Activated CD4-positive, alpha-beta T cell treated with anti-CD3 and anti-CD28 coated beads, Interleukin-2, amount 10 ng/mL, durations not matched to agents 24 days and 14 days (primary cell): ENCODE measurements at regions not wholly inside any gene's neighbourhood (a gene's known extent, or its start where the extent isn't known, plus 50 kb on each side); places are given as distances from the start of the nearest gene placed in this dataset.
"Not testable (repeated sequence)": the region's sequence is repeated elsewhere in the genome, so short reads cannot be mapped to it uniquely, and the experiment has no call there.

Experiments used
- DNase-seq: peaks from one replicate; pipeline ENCODE4 v3.0.0; 2022
- H3K27ac Mint-ChIP-seq: one replicate; pipeline ENCODE4 v1.8.0; 2022; ENCODE audit warnings: mild to moderate bottlenecking, mixed read lengths
- H3K27me3 Mint-ChIP-seq: one replicate; pipeline ENCODE4 v1.8.0; 2022; ENCODE audit warnings: mixed read lengths
- H3K36me3 Mint-ChIP-seq: one replicate; pipeline ENCODE4 v1.8.0; 2022; ENCODE audit warnings: low read depth, mild to moderate bottlenecking, mixed read lengths
- H3K4me1 Mint-ChIP-seq: one replicate; pipeline ENCODE4 v1.8.0; 2021; ENCODE audit warnings: mixed read lengths
- H3K4me3 Mint-ChIP-seq: one replicate; pipeline ENCODE4 v1.8.0; 2022; ENCODE audit warnings: mild to moderate bottlenecking, moderate library complexity, mixed read lengths
- H3K9me3 Mint-ChIP-seq: one replicate; pipeline ENCODE4 v1.8.0; 2021; ENCODE audit warnings: mixed read lengths
- intact Hi-C: fragments of 100-400 bp; cut with micrococcal nuclease; formaldehyde crosslinking; loops from one replicate; pipeline ENCODE4 v1.15.1; 2023

DNA sequence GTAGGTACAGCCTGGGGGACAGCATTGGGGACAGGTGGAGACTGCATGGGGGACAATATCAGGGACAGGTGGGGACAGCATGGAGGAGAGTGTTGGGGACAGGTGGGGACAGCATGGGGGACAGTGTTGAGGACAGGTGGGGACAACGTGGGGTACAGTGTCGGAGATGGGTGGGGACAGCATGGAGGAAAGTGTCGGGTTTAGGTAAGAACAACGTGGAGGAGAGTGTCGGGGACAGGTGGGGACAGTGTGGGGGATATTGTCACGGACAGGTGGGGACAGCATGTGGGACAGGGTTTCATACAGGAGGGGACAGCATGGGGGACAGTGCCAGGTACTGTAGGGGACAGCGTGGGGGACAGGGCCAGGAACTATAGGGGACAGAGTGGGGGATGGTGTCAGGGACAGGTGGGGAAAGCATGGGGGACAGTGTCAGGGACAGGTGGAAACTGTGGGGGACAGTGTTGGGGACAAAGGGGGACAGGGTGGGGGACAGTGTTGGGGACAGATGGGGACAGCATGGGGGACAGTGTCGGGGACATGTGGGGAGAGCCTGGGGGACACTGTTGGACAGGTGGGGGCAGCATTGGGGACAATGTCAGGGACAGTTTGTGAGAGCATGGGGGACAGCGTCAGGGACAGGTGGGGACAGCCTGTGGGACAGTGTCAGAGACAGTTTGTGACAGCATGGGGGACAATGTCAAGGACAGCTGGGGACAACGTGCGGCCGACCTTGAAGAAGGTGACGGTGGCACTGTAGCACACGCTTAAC, 213.1 kb downstream of the TMEM121 start:
- H3K27ac Mint-ChIP-seq, result no peak overlapping the region
- intact Hi-C loops, result no loop called here
- no peaks in the 10 kb centered on the region for H3K27me3 Mint-ChIP-seq
- no peak for DNase-seq
- H3K36me3 Mint-ChIP-seq, result no peaks in the 10 kb centered on the region
- no peaks in the 10 kb centered on the region for H3K9me3 Mint-ChIP-seq
- H3K4me3 Mint-ChIP-seq, result no peak overlapping the region
- no peaks in the 10 kb centered on the region for H3K4me1 Mint-ChIP-seq

DNA sequence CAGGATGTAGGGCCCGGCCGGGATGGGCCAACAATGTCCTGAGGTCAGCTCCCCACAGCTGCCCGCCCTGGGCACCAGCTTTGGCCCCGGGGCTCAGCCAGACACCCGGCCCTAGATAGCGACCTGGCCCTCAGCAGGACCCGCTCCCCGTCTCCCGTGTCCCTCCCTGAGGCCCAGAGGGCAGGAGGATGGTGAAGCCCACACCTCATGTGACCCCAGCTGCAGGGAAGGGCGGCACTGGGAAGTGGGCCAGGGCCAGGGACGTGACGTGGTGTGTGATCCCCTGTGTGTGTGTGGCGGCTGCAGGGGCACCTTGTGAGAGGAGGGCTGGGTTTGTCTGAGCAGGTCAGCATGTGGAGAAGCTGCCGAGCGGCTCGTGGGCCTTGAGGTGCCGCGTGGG, 213.9 kb downstream of the TMEM121 start:
- intact Hi-C loops, H3K4me3 Mint-ChIP-seq, H3K36me3 Mint-ChIP-seq, H3K9me3 Mint-ChIP-seq, H3K4me1 Mint-ChIP-seq, H3K27ac Mint-ChIP-seq, DNase-seq, H3K27me3 Mint-ChIP-seq: not testable (repeated sequence)

DNA sequence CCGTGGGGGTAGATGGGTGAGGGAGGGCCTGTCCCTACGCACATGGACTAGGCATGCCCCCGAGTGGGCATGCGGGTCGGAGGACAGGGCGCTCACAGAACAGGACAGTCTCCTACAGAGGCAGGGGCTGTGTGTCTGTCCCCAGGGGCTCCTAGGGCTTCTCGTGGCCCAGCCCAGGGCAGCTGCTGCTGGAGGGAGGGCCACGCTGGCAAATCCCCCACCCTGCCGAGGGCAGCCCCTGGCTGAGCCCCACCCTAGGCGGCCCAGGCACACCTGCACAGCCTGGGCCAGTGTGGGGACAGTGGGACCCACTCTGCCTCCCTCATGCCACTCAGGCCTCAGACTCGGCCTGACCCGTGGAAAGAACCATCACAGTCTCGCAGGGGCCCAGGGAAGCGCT, 214.6 kb downstream of the TMEM121 start:
- H3K27me3 Mint-ChIP-seq, DNase-seq, H3K4me3 Mint-ChIP-seq, intact Hi-C loops, H3K27ac Mint-ChIP-seq, H3K9me3 Mint-ChIP-seq, H3K36me3 Mint-ChIP-seq, H3K4me1 Mint-ChIP-seq: not testable (repeated sequence)

DNA sequence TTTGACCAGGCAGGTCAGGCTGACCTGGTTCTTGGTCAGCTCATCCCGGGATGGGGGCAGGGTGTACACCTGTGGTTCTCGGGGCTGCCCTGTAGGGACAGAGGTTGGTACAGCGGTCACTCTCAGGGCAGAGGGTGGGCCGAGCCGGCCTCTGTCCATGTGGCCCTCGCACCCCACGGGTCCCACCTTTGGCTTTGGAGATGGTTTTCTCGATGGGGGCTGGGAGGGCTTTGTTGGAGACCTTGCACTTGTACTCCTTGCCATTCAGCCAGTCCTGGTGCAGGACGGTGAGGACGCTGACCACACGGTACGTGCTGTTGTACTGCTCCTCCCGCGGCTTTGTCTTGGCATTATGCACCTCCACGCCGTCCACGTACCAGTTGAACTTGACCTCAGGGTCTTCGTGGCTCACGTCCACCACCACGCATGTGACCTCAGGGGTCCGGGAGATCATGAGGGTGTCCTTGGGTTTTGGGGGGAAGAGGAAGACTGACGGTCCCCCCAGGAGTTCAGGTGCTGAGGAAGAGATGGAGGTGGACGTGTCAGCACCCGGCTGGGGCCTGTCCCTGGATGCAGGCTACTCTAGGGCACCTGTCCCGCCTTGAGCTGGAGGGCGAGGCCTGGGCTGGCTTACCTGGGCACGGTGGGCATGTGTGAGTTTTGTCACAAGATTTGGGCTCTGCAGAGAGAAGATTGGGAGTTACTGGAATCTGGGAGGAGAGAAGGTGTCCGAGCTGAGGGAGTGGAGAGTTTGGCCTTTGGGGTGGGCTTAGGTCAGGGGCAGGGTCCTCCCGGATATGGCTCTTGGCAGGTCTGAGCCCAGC, 215.5 kb downstream of the TMEM121 start:
- H3K4me1 Mint-ChIP-seq, DNase-seq, intact Hi-C loops, H3K36me3 Mint-ChIP-seq, H3K27ac Mint-ChIP-seq, H3K27me3 Mint-ChIP-seq, H3K4me3 Mint-ChIP-seq, H3K9me3 Mint-ChIP-seq: not testable (repeated sequence)

DNA sequence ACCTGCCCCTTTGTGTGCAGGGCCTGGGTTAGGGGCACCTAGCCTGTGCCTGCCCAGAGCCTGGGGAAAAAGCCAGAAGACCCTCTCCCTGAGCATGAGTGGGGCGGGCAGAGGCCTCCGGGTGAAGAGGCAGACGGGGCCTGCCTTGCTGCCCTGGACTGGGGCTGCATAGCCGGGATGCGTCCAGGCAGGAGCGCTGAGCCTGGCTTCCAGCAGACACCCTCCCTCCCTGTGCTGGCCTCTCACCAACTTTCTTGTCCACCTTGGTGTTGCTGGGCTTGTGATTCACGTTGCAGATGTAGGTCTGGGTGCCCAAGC, 216.1 kb downstream of the TMEM121 start:
- DNase-seq, result no peak
- Mint-ChIP-seq H3K27ac (no peak overlapping the region), H3K27me3 (no peaks in the 10 kb centered on the region), H3K4me3 (no peak overlapping the region), H3K36me3 (no peaks in the 10 kb centered on the region), H3K4me1 (no peaks in the 10 kb centered on the region), H3K9me3 (no peaks in the 10 kb centered on the region)
- intact Hi-C loops, result no loop called here

DNA sequence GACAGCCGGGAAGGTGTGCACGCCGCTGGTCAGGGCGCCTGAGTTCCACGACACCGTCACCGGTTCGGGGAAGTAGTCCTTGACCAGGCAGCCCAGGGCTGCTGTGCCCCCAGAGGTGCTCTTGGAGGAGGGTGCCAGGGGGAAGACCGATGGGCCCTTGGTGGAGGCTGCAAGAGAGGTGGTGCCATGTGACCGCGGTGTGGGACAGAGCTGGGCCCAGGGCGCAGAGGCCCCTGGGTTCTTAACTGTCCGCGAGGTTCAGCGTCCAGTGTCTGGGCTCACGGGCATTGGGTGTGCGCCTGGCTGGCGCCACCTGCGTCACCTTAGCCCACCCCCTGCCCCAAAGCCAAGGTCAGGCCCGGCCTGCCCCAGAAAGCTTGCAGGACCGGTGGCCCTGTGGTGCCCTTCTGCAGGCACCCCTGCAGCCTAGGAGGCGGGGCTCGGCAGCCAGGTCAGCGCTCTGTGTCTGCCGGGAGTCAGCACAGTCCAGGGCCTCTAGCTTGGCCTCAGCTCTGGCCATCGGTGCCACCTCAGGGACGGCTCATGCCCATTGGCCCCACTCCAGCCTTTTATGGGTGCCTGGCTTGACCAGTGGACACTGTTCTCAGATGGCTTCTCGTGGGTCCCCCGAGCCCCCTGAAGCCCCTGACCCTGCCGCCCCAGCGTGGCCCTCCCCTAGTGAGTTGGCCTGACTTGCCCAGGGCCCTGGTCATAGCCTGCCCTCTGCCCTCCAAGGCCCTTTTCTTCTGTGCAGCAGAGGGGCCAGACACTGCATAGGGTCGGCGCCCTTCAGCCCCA, 216.7 kb downstream of the TMEM121 start:
- H3K9me3 Mint-ChIP-seq, H3K4me3 Mint-ChIP-seq, H3K36me3 Mint-ChIP-seq, DNase-seq, H3K27me3 Mint-ChIP-seq, intact Hi-C loops, H3K4me1 Mint-ChIP-seq, H3K27ac Mint-ChIP-seq: not testable (repeated sequence)

DNA sequence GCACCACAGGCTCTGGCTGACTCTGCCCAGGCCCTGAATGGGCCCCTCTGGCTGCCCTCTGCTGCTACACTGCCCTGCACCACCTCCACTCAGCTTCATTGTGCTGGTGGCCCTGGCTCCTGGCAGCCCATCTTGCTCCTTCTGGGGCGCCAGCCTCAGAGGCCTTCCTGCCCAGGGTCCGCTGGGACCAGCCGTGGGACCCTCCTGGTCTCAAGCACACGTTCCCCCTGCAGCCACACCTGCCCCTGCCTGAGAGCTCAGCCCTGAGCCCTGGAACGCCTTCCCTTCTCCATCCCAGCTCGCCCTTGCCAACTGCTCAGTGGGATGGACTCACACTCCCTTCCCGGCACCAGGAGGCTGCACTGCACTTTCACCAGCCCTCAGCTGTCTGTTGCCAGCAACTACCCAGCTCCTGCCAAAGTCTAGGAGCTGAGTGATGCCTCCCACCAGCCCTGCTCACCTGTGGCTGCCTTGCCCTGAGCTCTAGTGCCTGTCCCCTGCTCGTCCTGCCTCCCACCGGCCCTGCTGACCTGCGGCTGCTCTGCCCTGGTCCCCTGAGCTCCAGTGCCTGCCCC, 217.9 kb downstream of the TMEM121 start:
- DNase-seq, intact Hi-C loops, H3K36me3 Mint-ChIP-seq, H3K27me3 Mint-ChIP-seq, H3K4me3 Mint-ChIP-seq, H3K27ac Mint-ChIP-seq, H3K4me1 Mint-ChIP-seq, H3K9me3 Mint-ChIP-seq: not testable (repeated sequence)

DNA sequence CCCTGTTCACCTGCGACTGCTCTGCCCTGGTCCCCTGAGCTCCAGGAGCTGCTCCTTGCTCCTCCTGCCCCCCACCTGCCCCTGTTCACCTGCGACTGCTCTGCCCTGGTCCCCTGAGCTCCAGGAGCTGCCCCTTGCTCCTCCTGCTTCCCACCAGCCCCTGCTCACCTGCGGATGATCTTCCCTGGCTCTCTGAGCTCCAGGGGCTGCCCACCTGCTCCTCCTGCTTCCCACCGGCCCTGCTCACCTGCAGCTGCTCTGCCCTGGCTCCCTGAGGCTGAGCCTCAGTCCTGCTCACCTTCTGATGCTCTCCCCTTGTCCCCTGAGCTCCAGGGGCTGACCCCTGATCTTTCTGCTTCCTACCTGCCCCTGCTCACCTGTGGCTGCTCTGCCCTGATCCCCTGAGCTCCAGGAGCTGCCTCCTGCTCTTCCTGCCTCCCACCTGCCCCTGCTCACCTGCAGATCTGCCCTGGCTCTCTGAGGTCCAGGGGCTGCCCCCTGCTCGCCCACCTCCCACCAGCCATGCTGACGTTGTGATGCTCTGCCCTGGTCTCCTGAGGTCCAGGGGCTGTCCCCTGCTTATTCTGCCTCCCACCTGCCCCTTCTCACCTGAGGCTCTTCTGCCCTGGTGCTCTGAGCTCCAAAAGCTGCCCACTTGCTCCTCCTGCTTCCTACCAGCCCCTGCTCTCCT, 219.2 kb downstream of the TMEM121 start:
- Mint-ChIP-seq H3K27me3 (no peaks in the 10 kb centered on the region), H3K36me3 (no peaks in the 10 kb centered on the region), H3K4me1 (peaks cover 1% of the 10 kb centered on the region), H3K4me3 (no peak overlapping the region), H3K9me3 (no peaks in the 10 kb centered on the region), H3K27ac (no peak overlapping the region)
- DNase-seq, result no peak
- intact Hi-C loops, result no loop called here

DNA sequence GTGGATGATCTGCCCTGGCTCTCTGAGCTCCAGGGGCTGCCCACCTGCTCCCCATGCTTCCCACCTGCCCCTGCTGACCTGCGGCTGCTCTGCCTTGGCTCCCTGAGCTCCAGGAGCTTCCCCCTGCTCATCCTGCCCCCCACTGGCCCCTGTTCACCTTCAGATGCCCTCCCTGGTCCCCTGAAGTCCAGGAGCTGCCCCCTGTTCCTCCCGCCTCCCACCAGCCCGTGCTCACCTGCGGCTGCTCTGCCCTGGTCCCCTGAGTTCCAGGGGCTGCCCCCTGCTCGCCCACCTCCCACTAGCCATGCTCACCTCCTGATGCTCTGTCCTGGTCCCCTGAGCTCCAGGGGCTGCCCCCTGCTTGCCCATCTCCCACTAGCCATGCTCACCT, 219.7 kb downstream of the TMEM121 start:
- H3K4me3 Mint-ChIP-seq, result no peak overlapping the region
- no peaks in the 10 kb centered on the region for H3K36me3 Mint-ChIP-seq
- H3K9me3 Mint-ChIP-seq, result no peaks in the 10 kb centered on the region
- no peak overlapping the region for H3K27ac Mint-ChIP-seq
- intact Hi-C loops, result no loop called here
- peaks cover 1% of the 10 kb centered on the region for H3K4me1 Mint-ChIP-seq
- H3K27me3 Mint-ChIP-seq, result no peaks in the 10 kb centered on the region
- DNase-seq, result no peak

DNA sequence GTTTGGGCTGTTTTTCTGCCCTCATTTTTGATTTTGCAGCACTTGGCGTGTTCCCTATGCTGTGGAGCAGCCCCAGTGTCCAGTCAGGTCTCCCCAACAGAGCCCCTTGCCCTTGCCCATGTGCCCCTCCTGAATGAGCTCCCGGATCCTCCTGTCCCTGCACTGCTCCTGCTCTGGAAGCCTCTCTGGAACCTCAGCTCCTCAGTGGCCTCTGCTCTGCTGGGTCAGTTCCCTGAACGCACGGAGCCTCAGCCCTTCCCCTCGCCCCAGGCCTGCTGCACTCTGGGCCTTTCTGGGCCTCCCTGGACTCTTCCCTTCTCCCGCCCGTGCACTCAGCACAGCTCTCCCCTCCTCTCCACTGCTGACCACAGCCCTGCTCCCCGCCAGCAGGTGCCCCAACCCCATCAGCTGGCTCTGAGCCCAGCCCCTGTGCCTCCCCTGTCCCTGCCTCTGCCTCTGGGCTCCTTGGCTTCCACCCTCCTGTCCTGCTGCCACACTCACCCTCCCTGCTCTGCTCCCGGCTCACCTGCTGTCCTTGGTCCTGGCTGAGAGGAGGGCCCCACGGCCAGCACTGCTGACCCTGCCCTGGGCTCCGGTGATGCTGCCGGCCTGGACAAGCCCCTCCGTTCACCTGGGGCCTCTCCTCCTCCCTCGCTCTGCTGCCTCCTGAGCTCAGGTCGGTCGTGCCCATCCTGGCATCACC, 220.6 kb downstream of the TMEM121 start:
- H3K27me3 Mint-ChIP-seq, DNase-seq, H3K4me3 Mint-ChIP-seq, H3K4me1 Mint-ChIP-seq, H3K27ac Mint-ChIP-seq, H3K36me3 Mint-ChIP-seq, intact Hi-C loops, H3K9me3 Mint-ChIP-seq: not testable (repeated sequence)

DNA sequence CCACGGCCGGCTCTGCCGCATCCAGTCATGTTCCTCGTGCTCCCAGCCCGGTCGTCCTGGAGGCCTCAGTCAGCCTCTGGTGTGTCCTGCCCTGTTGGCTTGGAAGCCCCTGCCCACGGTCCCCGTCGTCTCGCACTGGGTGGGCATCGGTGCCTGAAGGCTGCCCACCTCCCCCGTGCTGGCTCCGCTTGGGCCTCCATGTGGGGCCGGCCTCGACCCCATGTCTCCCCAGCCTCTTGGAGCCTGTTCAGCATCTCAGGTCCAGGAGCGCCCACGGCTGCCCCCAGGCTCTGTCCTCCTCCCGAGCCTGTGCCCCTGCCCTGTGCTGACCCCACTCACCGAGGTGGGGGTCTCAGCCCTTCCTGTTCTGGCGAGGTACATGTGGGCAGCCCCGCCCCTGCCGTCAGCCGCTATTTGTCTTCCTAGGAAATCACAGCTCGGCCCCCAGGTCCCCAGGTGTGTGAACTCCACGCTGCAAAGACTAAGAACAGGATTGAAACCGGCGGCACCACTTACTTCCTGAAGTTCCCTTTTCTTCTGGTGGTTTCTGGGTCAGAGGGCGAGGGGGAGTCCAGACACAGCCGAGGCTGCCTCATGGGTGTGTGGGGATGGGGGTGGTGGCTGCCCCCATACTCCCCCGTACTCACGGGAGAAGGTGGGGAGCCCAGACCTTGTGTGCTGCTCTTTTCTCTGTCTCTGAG, 221.3 kb downstream of the TMEM121 start:
- H3K27ac Mint-ChIP-seq, intact Hi-C loops, H3K4me3 Mint-ChIP-seq, H3K27me3 Mint-ChIP-seq, H3K9me3 Mint-ChIP-seq, H3K4me1 Mint-ChIP-seq, DNase-seq, H3K36me3 Mint-ChIP-seq: not testable (repeated sequence)

DNA sequence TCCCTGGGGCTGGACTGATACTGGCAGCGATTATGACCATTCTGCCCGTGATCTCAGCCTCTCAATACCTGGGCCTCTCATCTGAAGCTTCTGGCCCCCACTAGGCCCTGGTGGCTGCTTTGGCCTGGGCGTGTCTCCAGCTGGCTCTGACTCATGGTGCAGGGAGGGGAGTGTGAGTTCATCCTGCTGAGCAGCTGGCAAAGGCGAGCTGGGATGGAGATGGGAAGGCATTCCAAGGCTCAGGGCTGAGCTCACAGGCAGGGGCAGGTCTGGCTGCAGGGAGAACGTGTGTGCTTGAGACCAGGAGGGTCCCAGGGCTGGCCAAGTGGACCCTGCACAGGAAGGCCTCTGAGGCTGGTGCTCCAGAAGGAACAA, 221.8 kb downstream of the TMEM121 start:
- peaks cover 1% of the 10 kb centered on the region for H3K4me1 Mint-ChIP-seq
- intact Hi-C loops, result no loop called here
- no peak for DNase-seq
- H3K9me3 Mint-ChIP-seq, result no peaks in the 10 kb centered on the region
- no peaks in the 10 kb centered on the region for H3K36me3 Mint-ChIP-seq
- H3K4me3 Mint-ChIP-seq, result no peak overlapping the region
- no peak overlapping the region for H3K27ac Mint-ChIP-seq
- no peaks in the 10 kb centered on the region for H3K27me3 Mint-ChIP-seq

DNA sequence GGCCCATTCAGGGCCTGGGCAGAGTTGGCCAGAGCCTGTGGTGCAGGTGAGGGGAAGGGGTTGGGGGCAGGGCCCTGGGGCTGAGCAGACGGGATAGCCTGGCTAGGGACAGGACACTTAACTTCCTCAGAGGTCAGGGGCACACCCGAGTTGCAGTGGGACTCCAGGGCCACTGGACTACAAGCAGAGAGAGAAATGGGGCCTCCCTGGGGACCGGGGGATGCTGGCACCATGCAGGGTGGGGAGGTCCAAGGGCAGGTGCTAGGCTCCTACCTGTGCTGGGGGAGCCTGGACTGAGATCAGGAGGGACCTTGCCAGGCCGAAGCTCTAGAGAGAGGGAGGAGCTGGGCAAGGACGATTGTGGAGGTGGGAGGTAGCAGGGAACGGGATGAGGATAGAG, 222.3 kb downstream of the TMEM121 start:
- H3K27me3 Mint-ChIP-seq, H3K36me3 Mint-ChIP-seq, intact Hi-C loops: not testable (repeated sequence)

More for the DNA sequence above, 222.3 kb downstream of the TMEM121 start:
- H3K27ac Mint-ChIP-seq, H3K4me3 Mint-ChIP-seq, DNase-seq, H3K9me3 Mint-ChIP-seq, H3K4me1 Mint-ChIP-seq: not testable (repeated sequence)
